CD4-positive, alpha-beta T cell treated with Interleukin-1 beta for 1 hour (primary cell): ENCODE measurements at regions not wholly inside any gene's neighbourhood (a gene's known extent, or its start where the extent isn't known, plus 50 kb on each side); places are given as distances from the start of the nearest gene placed in this dataset.
A peak's percentile ranks its signal among the peaks of the same experiment; 100 is the strongest.

ENCODE experiments used
- DNase-seq, 2 donors: peaks; one replicate each; pipeline ENCODE4 v3.0.0-alpha.2; 2020 to 2022

GRCh38 chr20:8073024-8073832, 53.7 kb upstream of the TMX4 start:
- peak; percentile 16 to 21 for DNase-seq

- no peak for DNase-seq
Observed at GRCh38 chr20:8074931-8075330, 55.4 kb upstream of the TMX4 start.

DNA sequence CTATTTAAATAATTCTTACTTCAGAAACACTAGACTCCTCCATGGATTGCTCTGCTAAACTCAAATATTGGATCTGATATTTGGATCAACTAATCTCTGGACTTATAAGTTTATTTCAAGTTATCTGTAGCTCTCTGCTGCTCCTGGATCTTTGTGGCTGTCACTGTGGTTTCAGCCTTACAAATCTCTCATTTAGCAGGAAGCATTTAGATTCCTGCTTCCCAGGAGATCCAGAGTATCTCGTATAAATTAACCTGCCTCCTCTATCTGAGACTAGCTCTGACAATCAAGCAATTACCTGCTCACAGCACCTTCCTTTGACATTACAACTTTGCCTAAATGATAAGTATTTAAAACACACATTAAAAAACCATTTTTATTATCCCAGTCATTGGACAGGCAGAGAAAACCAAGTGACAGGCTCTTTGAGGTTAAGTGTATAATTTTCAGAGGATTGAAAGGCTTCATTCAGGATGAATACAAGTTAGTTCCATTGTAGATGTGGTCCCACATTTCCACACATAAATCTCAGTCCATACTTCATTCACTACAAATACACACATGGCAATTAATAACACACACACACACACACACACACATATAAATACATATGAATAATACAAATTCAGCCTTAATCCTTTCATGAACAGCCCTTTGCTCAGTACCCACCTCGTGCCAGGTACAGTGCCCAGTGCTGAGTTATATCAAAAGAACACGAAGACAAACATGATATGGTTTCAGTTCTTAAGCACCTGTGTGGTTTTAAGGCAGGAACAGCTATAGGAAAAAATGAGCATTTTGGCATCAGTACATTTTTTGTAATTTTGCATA, 55.5 kb upstream of the PLCB1 start:
- no peak for DNase-seq

DNA sequence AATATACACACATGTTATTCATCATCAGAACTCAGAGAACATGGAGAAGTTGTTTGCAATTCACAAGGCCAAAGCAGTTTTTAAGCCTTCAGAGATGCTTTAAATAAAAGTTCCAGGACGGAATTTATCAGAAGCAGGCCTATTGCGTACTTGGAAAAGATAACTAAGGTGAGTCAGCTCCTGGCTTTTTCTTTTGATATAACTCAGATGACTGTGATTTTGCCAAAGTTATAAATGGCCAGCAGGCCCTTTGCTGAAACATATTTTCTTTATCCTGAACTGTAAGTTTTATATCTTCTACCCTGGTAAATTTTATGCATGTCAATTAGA, 55.0 kb upstream of the PLCB1 start:
- no peak for DNase-seq

- no peak for DNase-seq
Observed at GRCh38 chr20:8078528-8078914, 53.5 kb upstream of the PLCB1 start.

GRCh38 chr20:8079976-8080375, 52.1 kb upstream of the PLCB1 start:
- no peak for DNase-seq

DNA sequence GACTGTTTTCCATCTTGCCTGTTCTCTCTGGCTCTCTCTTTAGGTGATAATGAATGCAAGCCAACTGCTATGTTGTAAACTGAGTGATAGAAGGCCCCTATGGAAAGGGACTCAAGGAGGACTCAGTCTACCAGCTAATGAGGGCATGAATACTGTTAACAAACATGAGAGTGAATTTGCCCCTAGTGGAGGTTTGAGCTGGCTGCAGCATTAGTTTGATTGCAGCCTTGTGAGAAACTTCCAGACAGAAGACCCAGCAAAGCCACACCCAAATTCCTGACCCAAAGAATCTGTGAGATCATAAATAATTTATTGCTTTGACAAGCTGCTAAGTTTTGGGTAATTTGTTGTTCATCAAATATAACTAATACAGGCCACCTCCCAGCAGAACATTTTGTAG, 50.0 kb upstream of the PLCB1 start:
- DNase-seq: no peak
